Nephron (organoid): ENCODE measurements at regions not wholly inside any gene's neighbourhood (a gene's known extent, or its start where the extent isn't known, plus 50 kb on each side); places are given as distances from the start of the nearest gene placed in this dataset.
A peak's percentile ranks its signal among the peaks of the same experiment; 100 is the strongest.
"Not testable (repeated sequence)": the region's sequence is repeated elsewhere in the genome, so short reads cannot be mapped to it uniquely, and the experiment has no call there.

Experiments
- H3K27ac Mint-ChIP-seq, 3 experiments: 2 replicates each; pipeline ENCODE4 v1.8.0; 2020; ENCODE audit warnings: mixed read lengths in 3 of 3, mild to moderate bottlenecking in 2 of 3, moderate library complexity in 1 of 3
- H3K27me3 Mint-ChIP-seq: 2 replicates; pipeline ENCODE4 v1.8.0; 2021; ENCODE audit warnings: low read depth, mild to moderate bottlenecking, moderate library complexity, mixed read lengths
- H3K36me3 Mint-ChIP-seq: 2 replicates; pipeline ENCODE4 v1.8.0; 2020; ENCODE audit warnings: low read depth, mixed read lengths
- H3K4me1 Mint-ChIP-seq: 2 replicates; pipeline ENCODE4 v1.8.0; 2020; ENCODE audit warnings: mixed read lengths
- H3K4me3 Mint-ChIP-seq, 3 experiments: 2 replicates each; pipeline ENCODE4 v1.8.0; 2020; ENCODE audit warnings: mild to moderate bottlenecking in 3 of 3, mixed read lengths in 3 of 3, moderate library complexity in 2 of 3
- H3K9me3 Mint-ChIP-seq: 2 replicates; pipeline ENCODE4 v1.8.0; 2020; ENCODE audit warnings: mixed read lengths

- H3K4me3 Mint-ChIP-seq, H3K36me3 Mint-ChIP-seq, H3K9me3 Mint-ChIP-seq: not testable (repeated sequence)
- peak overlapping the region in 1 of 3 experiments; percentile 94 for H3K27ac Mint-ChIP-seq
- H3K4me1 Mint-ChIP-seq = peaks cover 21% of the 10 kb centered on the region
- H3K27me3 Mint-ChIP-seq = peaks cover 16% of the 10 kb centered on the region
Measured at GRCh38 chr16:88151129-88151499, 199.9 kb downstream of the BANP start.

GRCh38 chr16:88151859-88152843 lies 200.9 kb downstream of the BANP start:
- H3K9me3 Mint-ChIP-seq = not testable (repeated sequence)
- H3K27ac Mint-ChIP-seq = peak overlapping the region; percentile 58 to 94 (median 87)
- H3K4me1 Mint-ChIP-seq = peaks cover 21% of the 10 kb centered on the region

GRCh38 chr16:88152879-88153278 lies 201.6 kb downstream of the BANP start:
- H3K4me3 Mint-ChIP-seq, H3K9me3 Mint-ChIP-seq, H3K36me3 Mint-ChIP-seq: not testable (repeated sequence)
- peak overlapping the region; percentile 53 to 94 (median 87) for H3K27ac Mint-ChIP-seq
- H3K4me1 Mint-ChIP-seq = peaks cover 21% of the 10 kb centered on the region
- H3K27me3 Mint-ChIP-seq = peaks cover 18% of the 10 kb centered on the region

More at GRCh38 chr16:88151859-88152843, 200.9 kb downstream of the BANP start:
- H3K36me3 Mint-ChIP-seq = not testable (repeated sequence)
- peak overlapping the region in 2 of 3 experiments; percentile 46 to 54 for H3K4me3 Mint-ChIP-seq
- peaks cover 18% of the 10 kb centered on the region for H3K27me3 Mint-ChIP-seq

- H3K4me1 Mint-ChIP-seq = peaks cover 21% of the 10 kb centered on the region
- H3K36me3 Mint-ChIP-seq, H3K4me3 Mint-ChIP-seq, H3K9me3 Mint-ChIP-seq, H3K27ac Mint-ChIP-seq: not testable (repeated sequence)
- peaks cover 18% of the 10 kb centered on the region for H3K27me3 Mint-ChIP-seq
Measured at GRCh38 chr16:88153516-88153915, 202.3 kb downstream of the BANP start.

GRCh38 chr16:88154886-88155285 lies 203.7 kb downstream of the BANP start:
- H3K9me3 Mint-ChIP-seq, H3K4me3 Mint-ChIP-seq, H3K27ac Mint-ChIP-seq, H3K36me3 Mint-ChIP-seq: not testable (repeated sequence)
- Mint-ChIP-seq H3K27me3 (peaks cover 18% of the 10 kb centered on the region), H3K4me1 (peaks cover 31% of the 10 kb centered on the region)

- Mint-ChIP-seq H3K27me3 (peaks cover 18% of the 10 kb centered on the region), H3K27ac (peak overlapping the region in 1 of 3 experiments; percentile 30), H3K4me1 (peaks cover 33% of the 10 kb centered on the region)
- H3K36me3 Mint-ChIP-seq, H3K9me3 Mint-ChIP-seq, H3K4me3 Mint-ChIP-seq: not testable (repeated sequence)
Measured at GRCh38 chr16:88155681-88156080, 204.4 kb downstream of the BANP start.

- Mint-ChIP-seq H3K27me3 (peaks cover 15% of the 10 kb centered on the region), H3K4me1 (peaks cover 35% of the 10 kb centered on the region)
- not testable (repeated sequence) for H3K27ac Mint-ChIP-seq, H3K4me3 Mint-ChIP-seq, H3K9me3 Mint-ChIP-seq, H3K36me3 Mint-ChIP-seq
Measured at GRCh38 chr16:88156640-88157283, 205.5 kb downstream of the BANP start.

GRCh38 chr16:88157686-88158085 lies 206.5 kb downstream of the BANP start:
- H3K9me3 Mint-ChIP-seq = not testable (repeated sequence)
- H3K4me1 Mint-ChIP-seq = peaks cover 26% of the 10 kb centered on the region

GRCh38 chr16:88158256-88159045 lies 207.2 kb downstream of the BANP start:
- H3K4me3 Mint-ChIP-seq, H3K36me3 Mint-ChIP-seq, H3K27ac Mint-ChIP-seq, H3K9me3 Mint-ChIP-seq, H3K27me3 Mint-ChIP-seq: not testable (repeated sequence)
- peaks cover 19% of the 10 kb centered on the region for H3K4me1 Mint-ChIP-seq

More at GRCh38 chr16:88157686-88158085, 206.5 kb downstream of the BANP start:
- H3K27me3 Mint-ChIP-seq, H3K4me3 Mint-ChIP-seq, H3K36me3 Mint-ChIP-seq, H3K27ac Mint-ChIP-seq: not testable (repeated sequence)

- H3K9me3 Mint-ChIP-seq, H3K36me3 Mint-ChIP-seq, H3K27ac Mint-ChIP-seq, H3K4me3 Mint-ChIP-seq, H3K27me3 Mint-ChIP-seq: not testable (repeated sequence)
- H3K4me1 Mint-ChIP-seq = peaks cover 22% of the 10 kb centered on the region
Measured at GRCh38 chr16:88159046-88159896, 208.0 kb downstream of the BANP start.

- peaks cover 25% of the 10 kb centered on the region for H3K4me1 Mint-ChIP-seq
- not testable (repeated sequence) for H3K9me3 Mint-ChIP-seq, H3K27me3 Mint-ChIP-seq, H3K4me3 Mint-ChIP-seq, H3K36me3 Mint-ChIP-seq, H3K27ac Mint-ChIP-seq
Measured at GRCh38 chr16:88159897-88160335, 208.7 kb downstream of the BANP start.

GRCh38 chr16:88161191-88161590 lies 210.0 kb downstream of the BANP start:
- Mint-ChIP-seq H3K27ac (peak overlapping the region in 2 of 3 experiments; percentile 3 to 11), H3K4me1 (peaks cover 34% of the 10 kb centered on the region)
- not testable (repeated sequence) for H3K9me3 Mint-ChIP-seq, H3K27me3 Mint-ChIP-seq, H3K4me3 Mint-ChIP-seq, H3K36me3 Mint-ChIP-seq

GRCh38 chr16:88161623-88162275 lies 210.5 kb downstream of the BANP start:
- not testable (repeated sequence) for H3K4me3 Mint-ChIP-seq, H3K27me3 Mint-ChIP-seq, H3K9me3 Mint-ChIP-seq, H3K36me3 Mint-ChIP-seq
- peak overlapping the region in 2 of 3 experiments; percentile 3 to 11 for H3K27ac Mint-ChIP-seq
- H3K4me1 Mint-ChIP-seq = peaks cover 40% of the 10 kb centered on the region
